HepG2 (cell line): ENCODE measurements at regions not wholly inside any gene's neighbourhood (a gene's known extent, or its start where the extent isn't known, plus 50 kb on each side); places are given as distances from the start of the nearest gene placed in this dataset.

ENCODE experiments used
- ATAC-seq: fragments of 200-7000 bp; cut with Tn5 transposase; 3 replicates; pipeline ENCODE4 v1.9.1; 2020; ENCODE audit warnings: mild to moderate bottlenecking, moderate library complexity
- BruUV-seq: library from RNA; stranded (reverse); fragments of 400-500 nt; replicated peaks from 2 replicates; lab custom pipeline; 2021; lab: Mats Ljungman, UMichigan
- CTCF ChIA-PET: fragments of 300-600 bp; formaldehyde crosslinking; extraction: SDS; loops from one replicate; lab custom pipeline; 2021; ENCODE audit warnings: low total read pairs, inconsistent platforms, low intra/inter-chr PET ratio; lab: Yijun Ruan, JAX
- POLR2A ChIA-PET: fragments of 350-600 bp; sonication (Branson Sonifier 250); formaldehyde crosslinking; loops from one replicate; lab custom pipeline; 2020; ENCODE audit warnings: antibody characterized with exemption, inconsistent platforms; lab: Yijun Ruan, JAX
- DNase-seq: peaks from one replicate; pipeline ENCODE4 v3.0.0-alpha.2; 2015; ENCODE audit warnings: low spot score
- FAIRE-seq: peaks from 3 replicates; lab custom pipeline; 2011; peaks lifted over from hg19 to GRCh38; lab: Jason Lieb, UNC
- H2AFZ ChIP-seq: one replicate; pipeline ENCODE4 v1.6.1; 2011; ENCODE audit warnings: low read length, inconsistent platforms
- H3K27ac ChIP-seq: fragments of 300-600 bp; 3 replicates; pipeline ENCODE4 v1.8.0; 2011; ENCODE audit warnings: mixed run types, mild to moderate bottlenecking, mixed read lengths, low read length, inconsistent platforms; ENCODE audit not compliant: insufficient read depth; ENCODE audit errors: extremely low read length
- H3K27me3 ChIP-seq, 2 experiments: fragments of 200-600 bp in 1 of 2; 2 replicates in 1 of 2; 3 replicates in 1 of 2; pipeline versions ENCODE4 v1.6.0 to v1.8.0; 2011; ENCODE audit warnings: low read length in 2 of 2, mild to moderate bottlenecking in 2 of 2, moderate library complexity in 2 of 2, inconsistent platforms in 1 of 2; ENCODE audit not compliant: insufficient read depth in 2 of 2, control insufficient read depth in 1 of 2
- H3K36me3 ChIP-seq, 2 experiments: fragments of 200-600 bp in 1 of 2; replicated peaks in 1 of 2; 2 replicates in 1 of 2; 3 replicates in 1 of 2; pipeline versions ENCODE4 v1.5.1 to v1.8.0; 2011; ENCODE audit warnings: low read length in 2 of 2, inconsistent platforms in 1 of 2; ENCODE audit not compliant: insufficient read depth in 2 of 2, control insufficient read depth in 1 of 2
- H3K4me1 ChIP-seq: 2 replicates; pipeline ENCODE4 v1.5.1; 2012; ENCODE audit warnings: low read length, inconsistent platforms; ENCODE audit not compliant: insufficient read depth
- H3K4me2 ChIP-seq: 2 replicates; pipeline ENCODE4 v1.6.0; 2011; ENCODE audit warnings: low read depth, low read length, inconsistent platforms
- H3K4me3 ChIP-seq, 3 experiments: fragments of 200-600 bp in 1 of 3; sonication (generic), shearing (Covaris generic) in 1 of 3; replicated peaks in 1 of 3; 2 replicates each; pipeline ENCODE4 v1.5.1; 2011 to 2016; ENCODE audit warnings: low read length in 3 of 3, inconsistent platforms in 2 of 3, low read depth in 2 of 3, mild to moderate bottlenecking in 2 of 3, control low read depth in 1 of 3, mixed read lengths in 1 of 3; ENCODE audit not compliant: insufficient read depth in 1 of 3
- H3K79me2 ChIP-seq: one replicate; pipeline ENCODE4 v1.6.1; 2011; ENCODE audit warnings: low read length, inconsistent platforms; ENCODE audit not compliant: insufficient read depth
- H3K9ac ChIP-seq: 2 replicates; pipeline ENCODE4 v1.6.0; 2011; ENCODE audit warnings: mild to moderate bottlenecking, low read depth, low read length, inconsistent platforms; ENCODE audit not compliant: insufficient read depth
- H3K9me3 ChIP-seq: 2 replicates; pipeline ENCODE4 v1.5.1; 2012; ENCODE audit warnings: mild to moderate bottlenecking, low read length
- H4K20me1 ChIP-seq: 2 replicates; pipeline ENCODE4 v1.6.0; 2011; ENCODE audit warnings: inconsistent platforms, mild to moderate bottlenecking, low read length, moderate library complexity; ENCODE audit not compliant: insufficient read depth
- FLYWCH1 ChIP-seq: sonication (generic); formaldehyde crosslinking; IDR thresholded peaks from 2 replicates; pipeline ENCODE4 v1.8.1; 2023; ENCODE audit warnings: mild to moderate bottlenecking, missing genetic modification reagents
- HNRNPK ChIP-seq: fragments of 200-400 bp; formaldehyde crosslinking; IDR thresholded peaks from 2 replicates; pipeline ENCODE4 v1.6.1; 2018; ENCODE audit warnings: low read length, low read depth, moderate library complexity, mild to moderate bottlenecking; ENCODE audit not compliant: poor library complexity, severe bottlenecking
- PBX3 ChIP-seq: sonication (generic); formaldehyde crosslinking; IDR thresholded peaks from 2 replicates; pipeline ENCODE4 v1.8.1; 2023; ENCODE audit warnings: missing genetic modification reagents, inconsistent platforms, borderline replicate concordance
- ZBTB3 ChIP-seq: sonication (generic); formaldehyde crosslinking; IDR thresholded peaks from 2 replicates; pipeline ENCODE4 v1.4.0; 2020; ENCODE audit warnings: low read depth, mild to moderate bottlenecking, moderate library complexity, missing genetic modification reagents, borderline replicate concordance
- ZHX2 ChIP-seq, 2 experiments: sonication (generic) in 1 of 2; formaldehyde crosslinking in 1 of 2; IDR thresholded peaks; 2 replicates each; pipeline versions ENCODE4 v1.6.1 to v1.9.0; 2014 to 2022; ENCODE audit warnings: antibody characterized with exemption in 1 of 2, borderline replicate concordance in 1 of 2, inconsistent platforms in 1 of 2, low read depth in 1 of 2, missing genetic modification reagents in 1 of 2
- ZNF142 ChIP-seq: sonication (generic); formaldehyde crosslinking; IDR thresholded peaks from 2 replicates; pipeline ENCODE4 v1.4.0; 2020; ENCODE audit warnings: missing genetic modification reagents
- ZNF224 ChIP-seq: sonication (generic); formaldehyde crosslinking; IDR thresholded peaks from 2 replicates; pipeline ENCODE4 v1.5.0; 2020; ENCODE audit warnings: mild to moderate bottlenecking, missing genetic modification reagents
- ZNF274 ChIP-seq: sonication (generic); formaldehyde crosslinking; IDR thresholded peaks from 2 replicates; pipeline ENCODE4 v1.5.1; 2020; ENCODE audit warnings: mild to moderate bottlenecking, missing genetic modification reagents
- ZNF556 ChIP-seq: sonication (generic); formaldehyde crosslinking; IDR thresholded peaks from 2 replicates; pipeline ENCODE4 v1.4.0; 2020; ENCODE audit warnings: mild to moderate bottlenecking, missing genetic modification reagents, borderline replicate concordance
- WGBS: methylation state at CpG from one replicate; pipeline ENCODE4 v1.1.6; 2017; ENCODE audit warnings: low lambda C conversion rate; 5-methylcytosine and 5-hydroxymethylcytosine counted together
- in situ Hi-C: cut with HindIII; loops from 2 replicates; pipeline ENCODE4 v1.10.0; 2017; ENCODE audit warnings: low pct_unique_long_range_greater_than_20kb; ENCODE audit not compliant: extremely low pct_ligation_motif_present
- intact Hi-C: fragments of 100-400 bp; cut with micrococcal nuclease; formaldehyde crosslinking; loops from one replicate; pipeline ENCODE4 v1.10.0; 2022; ENCODE audit not compliant: unreplicated experiment

DNA sequence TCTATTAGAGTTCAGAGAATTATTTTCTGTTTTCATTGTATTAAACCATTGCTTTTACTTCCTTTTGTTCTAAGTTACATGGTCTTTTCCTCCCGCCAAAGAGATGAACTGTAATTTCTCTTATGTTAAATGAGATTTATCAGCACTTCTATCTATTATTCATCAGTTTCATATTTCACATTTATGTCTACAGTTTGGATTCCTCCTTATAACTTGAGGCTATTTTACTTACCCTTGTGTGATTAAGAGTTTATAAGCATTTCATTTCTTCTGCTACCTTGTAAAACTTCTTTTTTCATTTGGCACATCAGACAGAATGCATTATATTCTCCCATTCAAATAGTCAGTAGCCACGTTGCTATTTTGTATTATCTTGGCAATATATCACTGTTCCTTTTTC lies 248.2 kb downstream of the PLA2G4A start (continued):
- TF ChIP-seq ZHX2 (IDR thresholded peaks at IDR 0.05; ENCODE audit: low read depth) (no peak), ZHX2 (CRISPR knock-in tag; IDR thresholded peaks at IDR 0.05; ENCODE audit: borderline replicate concordance) (no peak), FLYWCH1 (CRISPR knock-in tag) (no peak), ZBTB3 (CRISPR knock-in tag) (no peak), ZNF224 (no peak)

- Histone ChIP-seq H3K4me3 (no peak overlapping the region), H3K27ac (no peak overlapping the region), H3K4me2 (no peak overlapping the region), H3K9me3 (no peaks in the 10 kb centered on the region), H3K27me3 (no peaks in the 10 kb centered on the region), H3K79me2 (no peaks in the 10 kb centered on the region), H3K36me3 (no peaks in the 10 kb centered on the region), H3K4me1 (no peaks in the 10 kb centered on the region), H3K9ac (no peak overlapping the region), H4K20me1 (no peaks in the 10 kb centered on the region), H2AFZ (no peak overlapping the region)
- WGBS: 3% methylated on average over 2 of the region's 3 CpGs
- ChIA-PET CTCF (no interaction called here), POLR2A (no interaction called here)
- no TSS peak for BruUV-seq
- FAIRE-seq: no peak
- in situ Hi-C loops (no loop called here), intact Hi-C loops (no loop called here)
- DNase-seq: no peak
- ATAC-seq: no peak
- TF ChIP-seq ZNF142 (CRISPR knock-in tag) (no peak), PBX3 (no peak), ZNF556 (CRISPR knock-in tag) (no peak), ZNF274 (CRISPR knock-in tag) (no peak), HNRNPK (no peak)
Observed at GRCh38 chr1:187078321-187078720, 249.6 kb downstream of the PLA2G4A start.
